ENCODE measurements at regions not wholly inside any gene's neighbourhood (a gene's known extent, or its start where the extent isn't known, plus 50 kb on each side); places are given as distances from the start of the nearest gene placed in this dataset.

DNA sequence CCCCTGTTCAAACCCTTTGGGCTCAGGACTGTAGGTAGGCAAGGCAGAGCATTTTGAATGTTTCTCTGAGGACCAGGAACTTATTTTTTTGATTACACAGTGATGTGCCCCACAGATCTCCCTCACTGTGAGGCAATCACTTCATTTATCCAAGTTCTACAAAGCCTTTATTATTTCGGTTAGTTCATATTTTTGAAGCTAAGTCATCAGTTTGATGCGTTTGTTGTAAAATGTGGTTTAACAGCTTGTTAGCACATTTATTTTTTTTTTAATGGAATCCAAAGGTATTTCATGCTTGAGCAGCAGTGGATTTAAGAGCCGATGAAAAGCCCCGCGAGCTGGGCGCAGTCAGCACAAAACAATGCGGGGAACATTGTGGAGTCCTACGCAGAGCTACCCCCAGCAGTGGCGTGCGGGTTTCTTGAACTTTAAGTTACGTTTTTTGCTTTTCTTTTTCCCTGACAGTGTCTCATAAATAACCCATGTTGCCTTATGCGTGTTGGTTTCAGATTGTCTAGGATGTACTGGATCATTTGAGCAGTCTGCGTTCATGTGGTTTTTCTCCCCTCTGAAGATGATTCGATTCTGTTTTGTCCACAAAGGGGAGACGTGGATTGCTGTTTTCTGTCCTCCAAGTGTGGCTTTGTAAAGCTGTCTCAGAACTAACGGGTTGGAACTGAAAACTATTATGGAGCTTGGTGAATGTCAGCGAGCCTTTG, 233.6 kb upstream of the BMP2 start:
- no peak for DNase-seq (ENCODE audit: low read depth, low spot score)
- H3K4me3 ChIP-seq (ENCODE audit: control insufficient read depth in 2 of 3, extremely low read depth in 1 of 3, insufficient read depth in 2 of 3, low read depth in 1 of 3, low read length in 3 of 3) = no peak overlapping the region
- H3K27ac ChIP-seq (ENCODE audit: control insufficient read depth, insufficient read depth, low read length) = no peak overlapping the region
- no peaks in the 10 kb centered on the region for H3K4me1 ChIP-seq (ENCODE audit: control insufficient read depth, extremely low read depth, insufficient read depth, low read length)
- H4K20me1 ChIP-seq (ENCODE audit: control insufficient read depth, extremely low read depth, insufficient read depth, low read length) = no peaks in the 10 kb centered on the region
- H3K4me2 ChIP-seq (ENCODE audit: control insufficient read depth, extremely low read depth, insufficient read depth, low read depth, low read length) = no peak overlapping the region
- no peaks in the 10 kb centered on the region for H3K27me3 ChIP-seq (ENCODE audit: control insufficient read depth, extremely low read depth, insufficient read depth, low read length)
- FAIRE-seq = no peak
- no peak overlapping the region for H3K9ac ChIP-seq (ENCODE audit: control insufficient read depth, extremely low read depth, insufficient read depth, low read length)
- dilution Hi-C loops (cut with MboI; ENCODE audit: extremely low pct_ligation_motif_present, low sequenced_read_pairs) = no loop called here
- H3K9me1 ChIP-seq (ENCODE audit: control insufficient read depth, extremely low read depth, insufficient read depth, low read length) = no peaks in the 10 kb centered on the region
- no peaks in the 10 kb centered on the region for H3K79me2 ChIP-seq (ENCODE audit: control insufficient read depth, insufficient read depth, low read length)
- no peaks in the 10 kb centered on the region for H3K9me3 ChIP-seq (ENCODE audit: control insufficient read depth, low read depth, low read length)
- no peak overlapping the region for H2AFZ ChIP-seq (ENCODE audit: control insufficient read depth, low read length)
- TF ChIP-seq, protein P1, sequence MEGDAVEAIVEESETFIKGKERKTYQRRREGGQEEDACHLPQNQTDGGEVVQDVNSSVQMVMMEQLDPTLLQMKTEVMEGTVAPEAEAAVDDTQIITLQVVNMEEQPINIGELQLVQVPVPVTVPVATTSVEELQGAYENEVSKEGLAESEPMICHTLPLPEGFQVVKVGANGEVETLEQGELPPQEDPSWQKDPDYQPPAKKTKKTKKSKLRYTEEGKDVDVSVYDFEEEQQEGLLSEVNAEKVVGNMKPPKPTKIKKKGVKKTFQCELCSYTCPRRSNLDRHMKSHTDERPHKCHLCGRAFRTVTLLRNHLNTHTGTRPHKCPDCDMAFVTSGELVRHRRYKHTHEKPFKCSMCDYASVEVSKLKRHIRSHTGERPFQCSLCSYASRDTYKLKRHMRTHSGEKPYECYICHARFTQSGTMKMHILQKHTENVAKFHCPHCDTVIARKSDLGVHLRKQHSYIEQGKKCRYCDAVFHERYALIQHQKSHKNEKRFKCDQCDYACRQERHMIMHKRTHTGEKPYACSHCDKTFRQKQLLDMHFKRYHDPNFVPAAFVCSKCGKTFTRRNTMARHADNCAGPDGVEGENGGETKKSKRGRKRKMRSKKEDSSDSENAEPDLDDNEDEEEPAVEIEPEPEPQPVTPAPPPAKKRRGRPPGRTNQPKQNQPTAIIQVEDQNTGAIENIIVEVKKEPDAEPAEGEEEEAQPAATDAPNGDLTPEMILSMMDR (optimal IDR thresholded peaks at IDR 0.05 in 1 of 3, IDR thresholded peaks at IDR 0.05 in 1 of 3, conservative IDR thresholded peaks at IDR 0.05 in 1 of 3; ENCODE audit: extremely low read depth in 1 of 3, insufficient read depth in 2 of 3, low read length in 3 of 3) = no peak
- TF ChIP-seq EZH2 (IDR thresholded peaks at IDR 0.05; ENCODE audit: low read length) = no peak
- H3K36me3 ChIP-seq (ENCODE audit: control insufficient read depth in 2 of 2, extremely low read depth in 1 of 2, insufficient read depth in 2 of 2, low read length in 2 of 2) = no peaks in the 10 kb centered on the region

- Histone ChIP-seq H3K9me1 (ENCODE audit: control insufficient read depth, extremely low read depth, insufficient read depth, low read length) (no peaks in the 10 kb centered on the region), H3K27ac (ENCODE audit: control insufficient read depth, insufficient read depth, low read length) (no peak overlapping the region), H3K4me1 (ENCODE audit: control insufficient read depth, extremely low read depth, insufficient read depth, low read length) (no peaks in the 10 kb centered on the region), H3K4me2 (ENCODE audit: control insufficient read depth, extremely low read depth, insufficient read depth, low read depth, low read length) (no peak overlapping the region), H3K9me3 (ENCODE audit: control insufficient read depth, low read depth, low read length) (no peaks in the 10 kb centered on the region), H3K4me3 (ENCODE audit: control insufficient read depth in 2 of 3, extremely low read depth in 1 of 3, insufficient read depth in 2 of 3, low read depth in 1 of 3, low read length in 3 of 3) (no peak overlapping the region), H3K79me2 (ENCODE audit: control insufficient read depth, insufficient read depth, low read length) (no peaks in the 10 kb centered on the region), H3K36me3 (ENCODE audit: control insufficient read depth in 2 of 2, extremely low read depth in 1 of 2, insufficient read depth in 2 of 2, low read length in 2 of 2) (no peaks in the 10 kb centered on the region), H3K9ac (ENCODE audit: control insufficient read depth, extremely low read depth, insufficient read depth, low read length) (no peak overlapping the region), H4K20me1 (ENCODE audit: control insufficient read depth, extremely low read depth, insufficient read depth, low read length) (no peaks in the 10 kb centered on the region), H2AFZ (ENCODE audit: control insufficient read depth, low read length) (no peak overlapping the region), H3K27me3 (ENCODE audit: control insufficient read depth, extremely low read depth, insufficient read depth, low read length) (no peaks in the 10 kb centered on the region)
- DNase-seq (ENCODE audit: low read depth, low spot score) (no peak), FAIRE-seq (no peak)
- dilution Hi-C loops (cut with MboI; ENCODE audit: extremely low pct_ligation_motif_present, low sequenced_read_pairs) = no loop called here
- TF ChIP-seq, protein P1 (optimal IDR thresholded peaks at IDR 0.05 in 1 of 3, IDR thresholded peaks at IDR 0.05 in 1 of 3, conservative IDR thresholded peaks at IDR 0.05 in 1 of 3; ENCODE audit: extremely low read depth in 1 of 3, insufficient read depth in 2 of 3, low read length in 3 of 3) = no peak
- TF ChIP-seq EZH2 (IDR thresholded peaks at IDR 0.05; ENCODE audit: low read length) = no peak
These were observed 234.1 kb upstream of the BMP2 start for GRCh38 chr20:6533351-6533750.

Measured in keratinocyte (primary cell).